IPS-20b (cell line): ENCODE measurements at regions not wholly inside any gene's neighbourhood (a gene's known extent, or its start where the extent isn't known, plus 50 kb on each side); places are given as distances from the start of the nearest gene placed in this dataset.
"Not testable (repeated sequence)": the region's sequence is repeated elsewhere in the genome, so short reads cannot be mapped to it uniquely, and the experiment has no call there.

Source experiments
- H3K27ac ChIP-seq: one replicate; pipeline ENCODE4 v1.5.1; 2013; ENCODE audit warnings: low read length
- H3K27me3 ChIP-seq: 2 replicates; pipeline ENCODE4 v1.6.1; 2013; ENCODE audit warnings: mild to moderate bottlenecking, low read length, inconsistent platforms; ENCODE audit not compliant: insufficient read depth
- H3K36me3 ChIP-seq: 2 replicates; pipeline ENCODE4 v1.6.1; 2013; ENCODE audit warnings: low read depth, mild to moderate bottlenecking, inconsistent platforms, low read length, moderate library complexity; ENCODE audit not compliant: insufficient read depth
- H3K4me1 ChIP-seq: 2 replicates; pipeline ENCODE4 v1.6.1; 2013; ENCODE audit warnings: mild to moderate bottlenecking, control low read depth, inconsistent platforms, low read length, moderate library complexity; ENCODE audit not compliant: insufficient read depth
- H3K4me3 ChIP-seq: 2 replicates; pipeline ENCODE4 v1.5.1; 2013; ENCODE audit warnings: mild to moderate bottlenecking, low read length, inconsistent platforms
- H3K9ac ChIP-seq: 2 replicates; pipeline ENCODE4 v1.6.1; 2013; ENCODE audit warnings: low read depth, mild to moderate bottlenecking, inconsistent platforms, low read length, moderate library complexity
- H3K9me3 ChIP-seq: 2 replicates; pipeline ENCODE4 v1.6.1; 2013; ENCODE audit warnings: mild to moderate bottlenecking, low read depth, low read length, inconsistent platforms; ENCODE audit not compliant: insufficient read depth

- no peaks in the 10 kb centered on the region for H3K27me3 ChIP-seq
- H3K9ac ChIP-seq, result no peak overlapping the region
- H3K4me1 ChIP-seq, result no peaks in the 10 kb centered on the region
- no peak overlapping the region for H3K4me3 ChIP-seq
- no peak overlapping the region for H3K27ac ChIP-seq
- H3K36me3 ChIP-seq, result no peaks in the 10 kb centered on the region
- no peaks in the 10 kb centered on the region for H3K9me3 ChIP-seq
Observed at GRCh38 chrX:108947205-108947604, 210.8 kb upstream of the IRS4 start.

- Histone ChIP-seq H3K27me3 (no peaks in the 10 kb centered on the region), H3K4me3 (no peak overlapping the region), H3K9ac (no peak overlapping the region), H3K9me3 (no peaks in the 10 kb centered on the region), H3K27ac (no peak overlapping the region), H3K36me3 (no peaks in the 10 kb centered on the region), H3K4me1 (no peaks in the 10 kb centered on the region)
Observed at GRCh38 chrX:108946531-108946930, 210.2 kb upstream of the IRS4 start.

- Histone ChIP-seq H3K4me1 (no peaks in the 10 kb centered on the region), H3K9me3 (no peaks in the 10 kb centered on the region), H3K4me3 (no peak overlapping the region), H3K27me3 (no peaks in the 10 kb centered on the region), H3K9ac (no peak overlapping the region), H3K27ac (no peak overlapping the region), H3K36me3 (no peaks in the 10 kb centered on the region)
Observed at GRCh38 chrX:108945883-108946523, 209.6 kb upstream of the IRS4 start.

GRCh38 chrX:108914791-108915190 lies 178.4 kb upstream of the IRS4 start:
- H3K27ac ChIP-seq, result no peak overlapping the region

GRCh38 chrX:108903831-108904230 lies 167.5 kb upstream of the IRS4 start:
- not testable (repeated sequence) for H3K4me1 ChIP-seq, H3K36me3 ChIP-seq, H3K27ac ChIP-seq, H3K9ac ChIP-seq, H3K27me3 ChIP-seq, H3K9me3 ChIP-seq, H3K4me3 ChIP-seq

More at GRCh38 chrX:108914791-108915190, 178.4 kb upstream of the IRS4 start:
- Histone ChIP-seq H3K9ac (no peak overlapping the region), H3K9me3 (no peaks in the 10 kb centered on the region), H3K27me3 (no peaks in the 10 kb centered on the region), H3K36me3 (no peaks in the 10 kb centered on the region), H3K4me1 (no peaks in the 10 kb centered on the region), H3K4me3 (no peak overlapping the region)

- Histone ChIP-seq H3K4me1 (no peaks in the 10 kb centered on the region), H3K27ac (no peak overlapping the region), H3K9ac (no peak overlapping the region), H3K36me3 (no peaks in the 10 kb centered on the region), H3K27me3 (no peaks in the 10 kb centered on the region), H3K4me3 (no peak overlapping the region), H3K9me3 (peaks cover 5% of the 10 kb centered on the region)
Observed at GRCh38 chrX:108900333-108900732, 164.0 kb upstream of the IRS4 start.

GRCh38 chrX:108896349-108896748 lies 160.0 kb upstream of the IRS4 start:
- not testable (repeated sequence) for H3K4me1 ChIP-seq, H3K4me3 ChIP-seq, H3K9me3 ChIP-seq, H3K27me3 ChIP-seq, H3K27ac ChIP-seq, H3K9ac ChIP-seq, H3K36me3 ChIP-seq

DNA sequence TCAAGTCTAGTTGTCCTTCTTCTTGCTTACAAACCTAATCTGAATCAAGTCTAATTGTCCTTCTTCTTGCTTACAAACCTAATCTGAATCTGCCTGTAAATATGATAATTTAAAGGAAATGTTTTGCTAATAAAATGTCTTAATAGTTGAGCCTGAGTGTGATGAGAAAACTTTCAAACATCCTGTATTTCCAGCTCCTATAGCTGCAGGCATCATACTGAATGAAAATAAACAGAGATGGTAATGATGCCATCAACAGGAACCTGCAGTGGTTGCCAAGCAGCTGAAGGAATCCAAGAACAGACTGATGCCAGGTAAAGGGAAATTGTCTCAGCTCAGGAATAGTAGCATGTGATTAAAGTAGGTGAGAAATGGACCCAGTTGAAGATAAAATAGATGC lies 156.1 kb upstream of the IRS4 start:
- H3K4me3 ChIP-seq, result no peak overlapping the region
- H3K9ac ChIP-seq, result no peak overlapping the region
- peaks cover 5% of the 10 kb centered on the region for H3K9me3 ChIP-seq
- H3K4me1 ChIP-seq, result no peaks in the 10 kb centered on the region
- H3K36me3 ChIP-seq, result no peaks in the 10 kb centered on the region
- H3K27me3 ChIP-seq, result no peaks in the 10 kb centered on the region
- no peak overlapping the region for H3K27ac ChIP-seq

- Histone ChIP-seq H3K9me3 (no peaks in the 10 kb centered on the region; the same call in 1 of the 2 replicates), H3K9ac (no peak overlapping the region), H3K36me3 (no peaks in the 10 kb centered on the region), H3K4me1 (no peaks in the 10 kb centered on the region; the same call in none of the 2 replicates), H3K4me3 (no peak overlapping the region), H3K27ac (no peak overlapping the region), H3K27me3 (no peaks in the 10 kb centered on the region)
Observed at GRCh38 chrX:108875548-108875947, 139.2 kb upstream of the IRS4 start.

DNA sequence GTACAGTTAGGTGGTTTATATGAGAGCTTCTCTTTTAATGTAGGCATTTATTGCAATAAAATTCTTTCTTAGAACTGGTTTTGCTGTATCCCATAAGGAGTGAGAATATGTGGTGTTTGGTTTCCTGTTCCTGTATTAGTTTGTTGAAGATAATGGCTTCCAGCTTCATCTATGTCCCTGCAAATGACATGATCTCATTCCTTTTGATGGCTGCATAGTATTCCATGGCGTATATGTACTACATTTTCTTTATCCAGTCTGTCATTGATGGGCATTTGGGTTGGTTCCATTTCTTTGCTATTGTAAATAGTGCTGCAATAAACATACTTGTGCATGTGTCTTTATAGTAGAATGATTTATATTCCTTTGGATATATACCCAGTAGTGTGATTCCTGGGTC lies 106.7 kb upstream of the IRS4 start:
- not testable (repeated sequence) for H3K9me3 ChIP-seq, H3K36me3 ChIP-seq, H3K4me3 ChIP-seq, H3K27ac ChIP-seq, H3K27me3 ChIP-seq, H3K9ac ChIP-seq, H3K4me1 ChIP-seq

- Histone ChIP-seq H3K4me1 (no peaks in the 10 kb centered on the region), H3K4me3 (no peak overlapping the region), H3K9ac (no peak overlapping the region), H3K27me3 (no peaks in the 10 kb centered on the region), H3K36me3 (no peaks in the 10 kb centered on the region), H3K9me3 (no peaks in the 10 kb centered on the region), H3K27ac (no peak overlapping the region)
Observed at GRCh38 chrX:108833993-108834392, 97.6 kb upstream of the IRS4 start.

- Histone ChIP-seq H3K4me3 (no peak overlapping the region), H3K27ac (no peak overlapping the region), H3K36me3 (no peaks in the 10 kb centered on the region), H3K9ac (no peak overlapping the region), H3K4me1 (no peaks in the 10 kb centered on the region), H3K27me3 (no peaks in the 10 kb centered on the region), H3K9me3 (no peaks in the 10 kb centered on the region)
Observed at GRCh38 chrX:108811891-108812290, 75.5 kb upstream of the IRS4 start.
